Vagina (tissue), 2 donors: ENCODE measurements at regions not wholly inside any gene's neighbourhood (a gene's known extent, or its start where the extent isn't known, plus 50 kb on each side); places are given as distances from the start of the nearest gene placed in this dataset.

Experiments used
- CTCF ChIP-seq, 3 experiments: fragments of 450-650 bp in 2 of 3; fragments of 200-600 bp in 1 of 3; sonication (generic) in 1 of 3; IDR thresholded peaks; one replicate each; pipeline ENCODE4 v1.5.1; 2017 to 2019; ENCODE audit warnings: antibody characterized with exemption in 3 of 3, mild to moderate bottlenecking in 2 of 3, moderate library complexity in 2 of 3
- POLR2A ChIP-seq, 2 donors: fragments of 450-650 bp; IDR thresholded peaks; one replicate each; pipeline ENCODE4 v1.6.1; 2017; ENCODE audit warnings: antibody characterized with exemption in 2 of 2, mild to moderate bottlenecking in 2 of 2, moderate library complexity in 2 of 2

- TF ChIP-seq POLR2A (IDR thresholded peaks at IDR 0.05), result no peak
- no peak for TF ChIP-seq CTCF (IDR thresholded peaks at IDR 0.05)
These were observed 154.2 kb upstream of the TBL1X start for GRCh38 chrX:9310616-9311015.
